Activated effector memory CD4-positive, alpha-beta T cell treated with Interleukin-2 at 50 U/mL for 16 hours (primary cell): ENCODE measurements at regions not wholly inside any gene's neighbourhood (a gene's known extent, or its start where the extent isn't known, plus 50 kb on each side); places are given as distances from the start of the nearest gene placed in this dataset.

Experiments used
- DNase-seq: peaks from one replicate; pipeline ENCODE4 v3.0.0-alpha.2; 2020

DNA sequence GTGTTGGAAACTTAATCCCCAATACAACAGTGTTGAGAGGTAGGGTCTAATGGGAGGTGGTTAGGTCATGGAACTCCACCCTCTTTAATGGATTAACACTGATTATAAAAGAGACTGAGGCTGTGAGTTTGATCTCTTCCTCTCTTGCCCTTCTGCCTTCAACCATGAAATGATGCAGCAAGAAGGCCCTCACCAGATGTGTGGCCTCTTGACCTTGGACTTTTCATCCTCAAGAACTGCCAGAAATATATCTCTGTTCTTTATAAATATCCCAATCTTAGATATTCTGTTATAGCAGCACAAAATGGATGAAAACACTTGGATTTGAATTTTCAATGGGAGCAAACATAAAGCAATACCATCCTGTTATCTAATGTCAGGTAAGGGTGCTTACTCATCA lies 67.6 kb downstream of the NMUR2 start:
- DNase-seq = no peak

DNA sequence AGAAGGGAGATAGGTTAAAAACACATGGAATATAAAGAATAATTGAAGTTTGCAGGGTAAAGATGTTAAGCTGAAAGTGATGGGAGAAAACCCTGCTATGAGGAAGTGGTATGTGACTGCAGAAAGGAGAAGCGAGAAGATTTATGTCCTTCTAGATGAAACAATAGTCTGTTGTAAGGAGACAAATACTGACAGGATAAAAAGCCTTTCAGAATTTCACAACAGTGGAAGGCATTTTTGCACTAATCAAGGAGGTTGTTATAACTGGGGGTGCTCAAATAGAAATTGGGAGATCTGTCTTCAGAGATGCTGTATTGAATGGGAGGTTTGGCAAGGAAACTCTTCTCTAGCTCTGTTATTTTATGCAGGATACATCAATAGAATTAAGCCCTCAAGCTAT lies 69.6 kb downstream of the NMUR2 start:
- no peak for DNase-seq

DNA sequence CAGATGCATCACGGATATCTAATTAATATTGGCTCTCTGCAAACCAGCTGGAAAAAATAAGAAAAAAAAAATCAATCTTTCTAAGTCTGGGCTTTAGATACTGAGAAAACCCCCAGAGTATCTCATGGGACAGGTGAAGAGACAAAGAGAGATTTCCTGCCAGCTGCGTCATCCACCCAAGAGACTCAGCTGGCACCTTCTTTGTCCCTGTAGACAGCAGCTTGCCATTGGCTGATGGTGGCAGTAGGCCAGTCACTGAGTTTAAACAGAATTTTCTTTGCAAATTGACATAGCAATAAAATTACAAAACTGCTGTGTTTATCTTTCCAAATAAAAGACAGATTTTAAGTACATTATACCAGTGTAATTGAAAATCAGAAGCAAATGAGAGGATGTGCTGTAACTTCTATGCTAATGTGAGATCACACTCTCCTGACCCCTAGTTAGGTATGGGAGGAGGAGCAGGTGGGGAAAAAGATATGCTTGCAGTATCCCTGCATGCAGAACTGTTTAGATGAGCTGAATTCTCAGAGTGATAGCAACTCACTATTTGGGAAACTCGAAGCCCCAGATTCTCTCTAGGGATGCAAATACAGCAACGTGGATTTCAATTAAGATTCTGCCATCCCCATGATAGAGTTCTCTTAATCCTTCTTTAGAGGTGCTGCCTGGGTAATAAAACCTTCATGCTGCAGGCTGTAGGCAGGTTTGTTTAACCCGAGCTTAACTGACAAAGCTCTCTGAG lies 72.2 kb downstream of the NMUR2 start:
- no peak for DNase-seq

DNA sequence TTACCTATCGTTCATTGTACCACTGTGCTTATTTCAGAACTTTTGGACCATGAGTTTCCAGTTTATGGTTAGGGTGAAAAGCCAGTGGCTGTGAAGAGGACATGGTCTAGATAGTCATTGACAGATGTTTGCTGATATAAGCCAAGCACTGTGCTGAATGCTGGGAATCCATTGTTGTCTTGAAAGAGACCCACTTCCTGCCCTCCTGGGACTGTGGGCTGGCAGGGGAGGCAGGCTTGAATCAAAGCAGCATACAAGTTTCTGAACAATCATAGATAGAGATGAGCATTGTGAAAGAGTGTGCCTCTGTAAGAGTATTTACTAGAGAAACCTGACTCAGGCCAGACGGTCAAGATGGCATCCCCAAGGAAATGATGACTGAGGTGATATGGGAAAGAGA lies 73.4 kb downstream of the NMUR2 start:
- no peak for DNase-seq

DNA sequence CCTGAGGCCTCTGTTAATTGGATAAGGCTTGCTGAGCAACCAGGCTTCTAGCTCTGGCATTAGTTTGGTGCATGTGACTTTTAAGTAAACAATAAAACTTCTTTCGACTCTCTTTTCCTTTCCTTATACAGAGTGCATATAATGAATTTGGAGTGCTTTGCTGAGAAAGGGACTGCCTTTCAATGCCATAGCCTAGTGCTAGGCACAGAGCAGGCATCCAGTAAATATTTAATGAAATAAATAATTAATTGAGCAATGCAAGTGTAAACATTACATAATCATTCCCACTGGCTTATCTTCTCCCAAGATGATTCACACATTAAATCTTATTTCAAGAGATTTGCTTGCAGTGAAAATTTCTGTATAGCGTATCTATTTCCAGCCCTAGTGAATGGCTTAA lies 74.1 kb downstream of the NMUR2 start:
- no peak for DNase-seq

DNA sequence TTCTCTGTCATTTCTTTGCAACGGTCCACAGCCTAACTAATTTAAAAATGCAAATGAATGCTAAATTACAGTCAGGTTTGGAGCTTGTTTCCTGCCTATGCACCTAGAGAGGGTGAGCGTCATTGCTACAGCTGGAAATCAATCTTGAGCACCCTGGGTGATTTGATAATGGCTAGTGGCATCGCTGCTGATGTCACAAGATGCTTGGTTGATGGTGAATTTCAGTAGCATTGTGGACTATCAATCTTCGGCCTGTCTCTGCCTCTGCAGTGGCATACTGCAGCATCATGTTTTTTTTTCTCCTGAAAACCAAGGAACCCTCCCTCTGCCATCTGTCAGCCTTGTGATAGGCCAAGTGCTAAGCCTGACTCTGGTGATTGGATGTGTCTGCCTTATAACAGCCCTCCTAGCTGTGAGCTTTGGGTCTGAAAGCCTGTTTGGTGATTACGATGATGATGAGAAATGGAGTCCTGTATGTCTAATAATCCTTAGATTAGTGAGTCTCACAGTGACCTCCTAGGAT lies 75.3 kb downstream of the NMUR2 start:
- no peak for DNase-seq

DNA sequence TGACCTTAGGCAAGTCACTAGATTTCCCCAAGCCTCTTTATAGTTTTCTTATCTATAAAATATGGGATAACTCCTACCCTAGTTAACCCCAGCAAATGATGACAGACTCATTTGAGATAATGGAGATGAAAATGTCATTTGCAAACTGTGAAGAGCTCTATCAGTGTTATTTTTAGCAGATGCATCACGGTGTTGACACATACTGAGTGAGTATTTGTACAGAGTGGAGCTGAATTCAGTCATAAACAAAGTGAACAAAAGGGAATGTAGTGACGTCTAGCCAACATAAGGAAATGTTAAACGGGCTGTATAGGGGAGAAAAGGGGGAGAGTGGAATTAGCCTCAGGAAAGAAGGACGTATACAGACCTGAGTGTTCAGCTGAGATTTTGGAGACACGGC lies 75.9 kb downstream of the NMUR2 start:
- DNase-seq = no peak

DNA sequence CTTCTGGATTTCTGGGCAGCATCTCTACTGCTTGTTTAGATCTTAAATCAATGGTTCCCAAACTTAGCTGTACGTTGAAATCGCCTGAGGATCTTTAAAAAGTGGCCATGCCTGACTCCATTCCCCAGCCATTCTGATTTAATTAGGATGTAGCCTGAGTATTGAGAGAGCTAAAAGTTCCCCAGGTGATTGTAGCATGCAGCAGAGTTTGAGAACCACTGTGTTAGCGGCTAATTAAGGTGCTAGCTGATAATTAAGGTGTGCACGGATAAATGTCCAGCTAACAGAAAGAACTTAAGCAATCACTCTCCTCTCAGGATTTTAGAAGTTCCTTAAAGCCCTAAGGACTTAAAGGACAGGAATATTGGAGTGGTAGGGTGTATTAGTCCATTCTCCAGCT lies 89.1 kb downstream of the NMUR2 start:
- DNase-seq = no peak

DNA sequence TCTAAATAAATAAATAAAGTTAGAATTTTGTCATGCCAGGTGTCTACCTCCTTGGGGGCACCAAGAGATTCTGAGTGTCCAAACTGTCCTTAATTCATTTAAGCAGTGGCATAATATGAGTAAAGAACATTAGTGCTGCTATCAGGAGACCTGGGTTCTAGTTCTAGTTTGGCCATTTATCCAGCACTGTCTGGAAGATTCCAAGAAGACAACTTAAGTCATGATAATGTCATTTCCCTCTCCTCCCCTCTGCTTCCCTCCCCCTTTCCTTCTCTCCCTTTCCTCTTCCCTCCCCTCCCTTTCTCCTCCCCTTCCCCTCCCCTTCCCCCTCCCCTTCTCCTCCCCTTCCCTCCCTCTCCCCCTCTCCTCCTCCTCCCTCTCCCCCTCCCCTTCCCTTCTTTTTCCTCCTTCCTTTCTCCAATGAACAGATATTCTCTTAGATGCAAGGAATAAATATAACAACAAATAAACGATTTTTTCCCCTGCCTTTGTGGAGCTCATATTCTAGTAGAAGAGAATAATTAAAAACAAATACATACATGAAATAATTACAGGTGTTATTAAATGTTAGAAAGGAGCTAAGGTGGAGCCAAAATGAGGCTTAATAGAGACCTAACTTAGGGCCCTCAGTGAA lies 90.8 kb downstream of the NMUR2 start:
- DNase-seq = no peak

DNA sequence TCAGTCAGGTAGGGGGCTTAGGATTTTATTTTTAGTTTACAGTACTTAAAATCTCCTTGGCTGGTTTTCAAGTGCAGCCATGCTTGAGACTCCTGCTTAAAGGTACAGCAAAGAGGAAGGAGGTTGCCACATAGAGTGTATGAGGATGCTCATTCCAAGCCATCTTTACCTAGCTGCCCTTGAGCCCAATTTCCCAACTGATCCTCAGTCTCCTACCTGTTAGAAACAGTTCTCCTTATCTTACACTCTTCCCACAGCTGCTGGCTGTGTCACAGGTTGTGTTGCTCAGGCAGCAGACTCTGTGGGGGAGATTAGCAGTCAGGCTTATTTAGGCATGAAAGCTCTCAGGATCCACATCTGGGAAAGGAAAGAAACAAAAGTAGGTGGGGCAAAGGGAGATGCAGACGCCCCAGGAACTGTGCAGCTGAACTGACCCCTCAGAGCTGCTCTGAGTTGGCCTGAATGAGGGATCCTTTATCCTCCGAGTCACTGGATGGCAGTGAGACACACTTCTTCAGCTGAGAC lies 95.1 kb downstream of the NMUR2 start:
- no peak for DNase-seq

DNA sequence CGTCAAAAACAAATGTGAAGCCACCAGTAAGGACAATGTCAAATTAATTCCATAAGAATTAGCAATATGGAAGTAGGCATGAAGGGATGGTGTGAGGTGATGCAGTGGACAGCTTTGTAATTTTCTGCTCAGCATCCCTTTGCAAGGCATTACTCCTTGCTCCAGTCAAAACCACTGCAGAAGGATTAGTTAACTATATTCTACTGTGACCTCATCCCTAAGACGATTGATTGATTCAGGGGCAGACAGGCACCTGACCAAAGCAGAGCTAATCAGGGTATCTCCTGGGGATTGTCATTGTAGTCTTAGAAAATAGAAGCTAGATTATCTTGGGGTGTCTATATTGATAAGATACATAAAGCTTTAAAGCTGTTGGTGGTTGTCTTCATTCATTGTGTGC lies 98.7 kb downstream of the NMUR2 start:
- DNase-seq = no peak

DNA sequence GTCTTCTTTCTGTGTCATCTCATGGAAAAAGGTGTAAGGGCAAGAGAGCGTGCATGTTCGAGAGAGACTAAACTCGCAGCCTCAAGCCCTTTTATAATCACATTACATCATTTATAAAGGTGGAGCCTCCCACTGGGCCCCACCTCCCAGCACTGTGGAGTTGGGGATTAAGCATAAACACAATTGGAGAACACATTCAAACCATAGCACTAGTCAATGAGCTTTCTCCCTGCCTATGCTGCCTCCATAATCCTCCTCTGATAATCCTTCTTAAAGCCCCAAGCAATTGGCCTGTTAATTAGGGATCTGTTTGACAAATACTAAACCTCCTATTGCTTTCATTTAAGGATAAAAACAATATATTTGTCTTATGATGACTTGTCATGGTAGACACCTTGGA lies 99.6 kb downstream of the NMUR2 start:
- DNase-seq = no peak

DNA sequence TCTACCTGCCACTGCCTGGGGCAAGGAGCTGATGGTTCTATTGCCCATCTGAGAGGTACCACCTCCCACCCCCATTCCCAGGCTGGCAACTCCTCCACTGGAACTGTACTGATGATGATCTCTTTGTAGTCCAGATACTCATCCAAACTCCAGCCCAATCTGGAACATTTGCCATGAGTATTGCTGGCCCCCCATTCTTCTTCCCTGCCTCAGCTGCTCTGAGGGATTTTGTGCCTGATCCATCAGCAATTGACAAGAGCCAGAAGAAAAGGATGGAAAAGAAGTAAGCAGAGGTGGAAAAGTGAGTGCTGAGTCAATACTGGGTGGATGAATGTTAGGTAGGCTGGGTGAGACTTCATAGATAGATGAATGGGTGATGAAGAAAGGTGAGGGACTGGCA lies 101.2 kb downstream of the NMUR2 start:
- DNase-seq = no peak

DNA sequence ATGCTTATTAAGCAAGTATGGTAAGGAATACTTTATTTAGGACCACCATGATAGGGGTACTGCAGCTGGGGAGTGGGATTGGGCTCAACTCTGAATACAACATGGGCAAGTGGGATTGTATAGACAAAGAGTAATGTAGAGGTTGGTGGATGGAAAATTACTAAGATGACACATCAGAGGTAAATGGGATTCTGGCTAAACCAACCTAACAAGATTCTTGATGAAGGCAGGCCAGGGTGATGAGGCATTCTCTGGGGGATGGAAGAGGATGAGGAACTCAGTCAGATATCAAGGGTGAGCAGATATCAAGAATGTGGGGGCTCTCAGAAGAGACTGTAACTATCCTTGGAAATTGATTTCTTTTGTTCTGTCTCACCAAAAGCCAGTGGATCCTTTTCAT lies 107.2 kb downstream of the NMUR2 start:
- no peak for DNase-seq

DNA sequence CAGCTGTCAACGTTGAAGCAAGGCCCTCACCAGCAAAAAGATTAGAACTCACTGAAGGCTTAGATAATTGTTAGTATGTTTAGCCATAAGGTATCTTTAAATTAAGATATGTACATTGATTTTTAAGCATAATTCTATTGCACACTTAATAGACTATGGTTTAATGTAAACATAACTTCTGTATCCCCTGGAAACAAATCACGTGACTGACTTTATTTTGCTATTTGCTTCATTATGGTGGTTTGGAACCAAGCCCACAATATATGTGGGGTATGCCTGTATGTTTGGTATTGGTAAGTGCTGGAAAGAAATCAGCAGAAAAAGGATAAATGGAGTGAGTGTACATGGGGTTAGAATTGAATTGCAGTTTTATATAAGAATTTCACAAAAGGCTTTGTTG lies 111.9 kb downstream of the NMUR2 start:
- no peak for DNase-seq

DNA sequence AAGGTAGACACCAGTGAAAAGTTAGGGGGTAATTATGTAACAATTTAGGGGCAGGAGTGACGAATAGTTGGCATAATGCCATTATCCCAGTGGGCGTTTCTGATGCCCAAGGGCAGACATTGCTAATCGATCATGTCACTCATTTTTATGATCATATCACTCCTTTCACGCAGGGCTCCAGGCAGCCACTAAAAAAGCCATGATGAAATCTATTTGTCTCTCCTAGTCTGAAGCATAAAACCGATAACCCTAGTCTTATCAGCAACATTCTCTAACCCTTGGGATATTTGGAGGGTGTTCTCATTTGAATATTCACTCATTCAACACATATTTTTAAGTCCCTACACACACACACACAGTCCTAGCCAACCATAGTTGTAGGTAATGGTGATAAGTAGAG lies 114.9 kb downstream of the NMUR2 start:
- no peak for DNase-seq

DNA sequence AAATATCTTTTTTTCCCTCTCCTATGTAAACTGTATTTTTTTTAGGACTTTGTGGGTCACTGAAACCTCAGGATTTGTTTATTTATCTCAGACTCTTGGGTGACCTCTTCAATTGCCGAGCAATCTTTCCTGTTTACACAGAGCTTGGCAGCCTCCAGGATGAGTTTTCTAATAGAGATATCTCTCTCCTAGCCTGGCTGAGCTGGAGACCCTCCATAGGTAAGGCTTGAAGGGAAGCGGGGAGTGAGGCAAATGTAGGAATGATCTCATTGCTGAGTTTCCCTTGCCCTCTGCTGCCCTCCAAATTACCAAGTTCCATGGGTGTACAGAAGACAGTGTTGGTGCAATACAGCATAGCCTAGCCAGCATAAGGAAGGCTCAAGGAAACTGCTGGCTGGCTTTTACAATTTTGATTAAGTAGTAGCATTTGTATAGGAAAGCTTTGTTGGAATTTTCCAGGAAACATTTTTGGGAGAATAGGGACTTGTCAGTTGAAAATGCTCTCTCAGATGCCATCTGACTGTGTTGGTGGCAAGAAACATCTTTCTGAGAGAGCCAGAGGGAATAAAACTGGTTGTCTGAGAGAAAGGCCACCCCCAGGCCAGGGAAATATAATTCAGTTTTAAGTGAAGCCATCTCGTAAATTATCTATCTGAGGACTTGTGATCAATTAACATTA lies 116.0 kb downstream of the NMUR2 start:
- no peak for DNase-seq

DNA sequence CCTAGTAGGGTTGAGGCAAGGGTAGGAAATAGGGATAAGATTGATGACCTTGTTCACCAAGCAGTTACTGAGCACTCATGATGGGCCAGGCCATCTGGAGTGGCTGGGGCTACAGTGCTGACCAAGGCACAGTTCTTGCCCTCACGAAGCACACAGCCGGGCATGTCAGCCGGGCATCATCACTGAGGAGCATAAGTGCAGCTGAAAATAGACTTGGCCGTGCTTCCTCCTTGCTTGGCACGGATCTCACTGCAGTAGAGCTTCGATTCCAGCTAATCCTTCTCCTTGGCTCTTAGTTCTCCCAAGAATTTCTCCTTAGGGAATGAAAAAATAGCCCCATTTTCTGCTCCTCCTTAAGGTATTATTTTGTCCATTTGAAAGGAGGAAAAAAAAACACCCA lies 116.6 kb downstream of the NMUR2 start:
- DNase-seq = no peak

DNA sequence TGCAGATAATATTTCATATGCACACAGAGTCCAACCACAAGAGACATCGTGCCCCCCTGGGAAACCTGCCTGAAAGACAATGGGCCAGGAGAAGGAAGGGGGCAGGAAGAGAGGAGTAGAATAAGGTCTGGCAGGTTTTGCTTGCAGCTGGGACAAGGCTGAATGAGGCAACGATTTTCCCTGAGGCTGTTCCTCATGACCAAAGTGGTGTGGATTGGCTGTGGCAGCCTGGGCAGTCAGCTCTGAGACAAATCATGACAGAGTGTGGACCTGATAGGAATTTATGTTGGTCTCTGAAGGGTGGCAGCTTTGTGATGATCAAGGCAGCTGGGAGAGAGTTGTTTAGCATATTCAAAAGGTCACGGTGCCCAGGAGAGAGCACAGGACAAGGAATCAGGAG lies 119.3 kb downstream of the NMUR2 start:
- DNase-seq = no peak

DNA sequence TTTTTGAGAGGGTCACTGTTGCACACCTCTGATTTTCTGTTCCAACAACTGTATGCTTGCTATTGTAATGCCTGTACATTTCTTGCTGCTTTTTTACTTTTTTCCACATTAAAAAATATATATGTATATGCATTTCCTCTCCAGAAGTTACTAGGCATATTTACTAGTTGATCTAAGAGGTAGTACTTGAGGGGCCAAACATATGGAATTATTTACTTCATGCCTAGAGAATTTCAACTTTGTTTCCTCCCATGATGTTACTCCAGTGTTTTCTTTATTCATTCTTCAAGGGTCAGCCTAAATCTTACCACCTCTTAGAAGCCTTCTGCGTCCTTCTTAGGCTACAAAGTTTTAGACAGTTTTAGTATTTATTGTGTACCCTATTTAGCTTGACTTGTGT lies 122.7 kb downstream of the NMUR2 start:
- no peak for DNase-seq

DNA sequence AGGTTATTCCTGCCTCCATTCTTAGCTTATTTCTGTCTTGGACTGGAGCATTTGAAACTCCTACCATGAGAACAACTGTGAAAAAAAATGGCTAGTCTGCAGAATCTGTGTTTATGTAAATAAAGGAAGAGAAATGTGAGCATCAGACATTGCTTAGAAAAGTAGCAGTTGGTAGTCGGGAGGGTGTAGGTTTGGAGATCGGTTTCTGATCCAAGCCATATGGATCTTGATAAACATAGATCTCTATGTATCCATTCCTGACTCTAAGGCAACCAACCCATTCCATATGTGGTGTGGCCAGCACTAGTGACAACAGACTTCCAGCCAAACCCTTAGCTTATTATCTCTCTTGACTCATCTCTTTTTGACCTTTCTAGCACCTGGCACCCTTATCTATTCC lies 127.1 kb downstream of the NMUR2 start:
- DNase-seq = no peak

DNA sequence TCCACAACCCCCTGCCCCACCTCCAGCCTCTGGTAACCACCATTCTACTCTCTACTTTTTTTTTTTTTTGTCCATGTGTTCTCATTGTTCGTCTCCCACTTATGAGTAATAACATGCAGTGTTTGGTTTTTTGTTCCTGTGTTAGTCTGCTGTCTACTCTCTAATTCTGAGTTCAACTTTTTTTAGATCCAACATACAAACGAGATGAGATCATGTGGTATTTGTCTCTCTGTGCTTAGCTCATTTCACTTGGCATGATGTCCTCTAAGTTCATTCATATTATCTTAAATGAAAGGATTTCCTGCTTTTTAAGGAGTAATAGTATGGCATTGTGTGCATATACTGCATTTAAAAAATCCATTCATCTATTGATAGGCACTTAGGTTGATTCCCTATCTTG lies 130.9 kb downstream of the NMUR2 start:
- no peak for DNase-seq

DNA sequence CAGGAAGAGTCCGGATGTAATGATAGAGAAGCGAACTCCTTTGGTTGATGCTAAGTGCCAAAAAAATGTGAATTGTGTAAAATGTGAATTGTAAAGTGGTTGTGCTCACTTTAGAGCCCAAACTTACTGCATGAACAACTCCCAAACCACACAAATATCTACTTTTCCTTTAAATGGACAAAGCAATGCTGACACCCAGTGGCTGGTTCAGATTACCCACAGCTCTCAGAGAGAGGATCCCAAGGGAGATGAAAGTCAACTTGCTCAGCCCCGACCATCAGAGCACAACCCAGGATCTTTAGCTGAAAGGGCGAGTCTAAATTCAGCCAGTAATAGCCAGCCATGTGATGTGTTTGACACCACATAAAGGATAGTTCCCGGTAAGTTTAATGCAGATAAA lies 133.7 kb downstream of the NMUR2 start:
- no peak for DNase-seq

DNA sequence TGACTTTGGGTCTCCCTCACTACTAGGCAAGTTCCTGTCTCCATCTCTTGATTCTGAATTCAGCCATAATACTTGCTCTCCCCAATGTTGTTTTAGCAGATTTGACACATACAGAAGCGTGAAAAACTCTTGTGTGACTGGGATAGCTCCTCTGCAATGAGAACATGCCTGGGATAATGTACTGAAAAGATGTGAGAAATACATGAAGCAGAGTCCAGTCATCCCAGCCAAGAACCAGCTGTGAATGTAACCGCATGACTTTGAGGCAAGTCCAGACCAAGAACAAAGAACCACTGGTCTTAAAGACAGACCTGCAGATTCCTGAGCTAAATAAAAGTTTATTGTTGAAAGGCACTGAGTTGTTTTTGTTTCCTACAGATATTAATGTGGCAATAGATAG lies 135.0 kb downstream of the NMUR2 start:
- no peak for DNase-seq
